Common myeloid progenitor, CD34-positive (primary cell): ENCODE measurements at regions not wholly inside any gene's neighbourhood (a gene's known extent, or its start where the extent isn't known, plus 50 kb on each side); places are given as distances from the start of the nearest gene placed in this dataset.

Source experiments
- CTCF ChIA-PET: fragments of 350-600 bp; sonication (Branson Sonifier 250); formaldehyde crosslinking; loops from one replicate; lab custom pipeline; 2021; ENCODE audit warnings: antibody characterized with exemption; lab: Charles Lee
- POLR2A ChIA-PET: fragments of 350-600 bp; sonication (Branson Sonifier 250); formaldehyde crosslinking; loops from one replicate; lab custom pipeline; 2021; ENCODE audit warnings: antibody characterized with exemption; lab: Charles Lee
- DNase-seq, 3 donors: peaks; one replicate each; pipeline versions ENCODE4 v3.0.0 to v3.0.0-alpha.2; 2013
- H3K27ac ChIP-seq, 2 experiments: 1 replicate in 1 of 2; 2 replicates in 1 of 2; pipeline ENCODE4 v1.7.0; 2013; ENCODE audit warnings: inconsistent platforms in 2 of 2, low read length in 2 of 2, mild to moderate bottlenecking in 2 of 2, low read depth in 1 of 2, moderate library complexity in 1 of 2; ENCODE audit not compliant: severe bottlenecking in 2 of 2, insufficient read depth in 1 of 2, poor library complexity in 1 of 2
- H3K27me3 ChIP-seq, 5 experiments: replicated peaks in 2 of 5; 1 replicate in 3 of 5; 2 replicates in 2 of 5; pipeline versions ENCODE4 v1.6.1 to v1.7.0; 2013; ENCODE audit warnings: low read length in 4 of 5, mild to moderate bottlenecking in 2 of 5, moderate library complexity in 2 of 5, inconsistent platforms in 1 of 5; ENCODE audit not compliant: insufficient read depth in 5 of 5, control insufficient read depth in 4 of 5
- H3K36me3 ChIP-seq, 4 experiments: 1 replicate in 2 of 4; 2 replicates in 2 of 4; pipeline versions ENCODE4 v1.6.1 to v1.7.0; 2013; ENCODE audit warnings: low read length in 3 of 4, control low read depth in 1 of 4, mild to moderate bottlenecking in 1 of 4; ENCODE audit not compliant: control insufficient read depth in 4 of 4, insufficient read depth in 4 of 4
- H3K4me1 ChIP-seq, 4 experiments: 1 replicate in 3 of 4; 2 replicates in 1 of 4; pipeline versions ENCODE4 v1.6.1 to v1.7.1; 2013; ENCODE audit warnings: low read length in 3 of 4, mild to moderate bottlenecking in 3 of 4, control low read depth in 1 of 4, inconsistent platforms in 1 of 4, moderate library complexity in 1 of 4; ENCODE audit not compliant: control insufficient read depth in 4 of 4, insufficient read depth in 4 of 4; ENCODE audit errors: control extremely low read depth in 1 of 4
- H3K4me3 ChIP-seq, 7 experiments: 1 replicate in 4 of 7; 2 replicates in 3 of 7; pipeline versions ENCODE4 v1.5.1 to v1.7.0; 2013; ENCODE audit warnings: mild to moderate bottlenecking in 7 of 7, low read length in 6 of 7, moderate library complexity in 6 of 7, inconsistent platforms in 2 of 7, low read depth in 2 of 7, control low read depth in 1 of 7; ENCODE audit not compliant: insufficient read depth in 4 of 7, control insufficient read depth in 1 of 7; ENCODE audit errors: extremely low read depth in 1 of 7
- H3K9me3 ChIP-seq, 5 experiments: 1 replicate in 4 of 5; 2 replicates in 1 of 5; pipeline versions ENCODE4 v1.6.1 to v1.7.1; 2013; ENCODE audit warnings: low read length in 4 of 5, mild to moderate bottlenecking in 2 of 5, inconsistent platforms in 1 of 5, low read depth in 1 of 5, moderate library complexity in 1 of 5; ENCODE audit not compliant: control insufficient read depth in 4 of 5, insufficient read depth in 2 of 5; ENCODE audit errors: control extremely low read depth in 1 of 5
- WGBS: methylation state at CpG from one replicate; pipeline ENCODE4 v1.1.5; 2013; ENCODE audit not compliant: insufficient coverage; 5-methylcytosine and 5-hydroxymethylcytosine counted together

DNA sequence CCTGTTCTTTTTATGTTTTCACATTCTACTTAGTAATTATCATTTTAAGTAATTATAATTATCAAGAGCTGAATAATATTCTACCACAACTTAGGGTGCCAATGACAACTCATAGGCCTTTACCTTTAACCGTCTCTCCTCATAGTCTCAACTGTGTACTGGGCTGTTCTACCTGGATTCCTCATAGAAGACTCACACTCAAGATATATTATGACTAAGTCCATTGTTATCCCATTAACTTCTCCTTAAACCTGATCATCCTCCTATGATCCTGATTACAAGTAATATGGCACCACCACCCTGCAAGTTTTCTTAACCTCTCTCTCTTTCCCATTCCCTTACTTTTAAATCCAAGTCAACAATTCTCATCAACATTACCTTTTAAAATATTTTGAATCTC, 285.9 kb upstream of the VEPH1 start:
- Histone ChIP-seq H3K27ac (no peak overlapping the region), H3K4me3 (no peak overlapping the region), H3K27me3 (no peaks in the 10 kb centered on the region), H3K36me3 (no peaks in the 10 kb centered on the region), H3K9me3 (no peaks in the 10 kb centered on the region), H3K4me1 (no peaks in the 10 kb centered on the region)
- CTCF ChIA-PET, result no interaction called here
- POLR2A ChIA-PET, result no interaction called here
- WGBS, result 100% methylated on average over 1 of the region's 1 CpG
- DNase-seq, result no peak

DNA sequence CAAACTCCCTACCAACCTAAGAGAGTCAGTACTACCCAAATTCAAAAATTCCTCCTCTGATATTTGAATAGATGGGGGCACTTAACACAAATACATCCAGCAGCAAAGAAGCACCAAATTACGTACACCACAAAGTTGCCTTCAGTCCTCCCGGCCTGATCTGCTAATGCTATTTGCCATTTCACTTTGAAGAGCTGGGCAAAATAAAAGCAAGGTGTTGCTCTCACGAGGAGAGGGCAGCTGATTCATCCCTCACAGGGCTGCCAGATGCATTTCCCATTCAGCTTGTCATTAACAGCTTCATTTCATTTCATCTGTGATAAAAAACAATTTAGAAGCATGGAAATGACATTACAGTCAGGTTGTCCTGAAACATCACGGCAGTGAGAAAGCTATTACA, 283.4 kb upstream of the VEPH1 start:
- no peak for DNase-seq
- H3K9me3 ChIP-seq, result no peaks in the 10 kb centered on the region
- H3K4me1 ChIP-seq, result no peaks in the 10 kb centered on the region
- 92% methylated on average over 3 of the region's 4 CpGs for WGBS
- CTCF ChIA-PET, result no interaction called here
- POLR2A ChIA-PET, result no interaction called here
- H3K36me3 ChIP-seq, result no peaks in the 10 kb centered on the region
- H3K4me3 ChIP-seq, result no peak overlapping the region
- no peaks in the 10 kb centered on the region for H3K27me3 ChIP-seq
- H3K27ac ChIP-seq, result no peak overlapping the region

DNA sequence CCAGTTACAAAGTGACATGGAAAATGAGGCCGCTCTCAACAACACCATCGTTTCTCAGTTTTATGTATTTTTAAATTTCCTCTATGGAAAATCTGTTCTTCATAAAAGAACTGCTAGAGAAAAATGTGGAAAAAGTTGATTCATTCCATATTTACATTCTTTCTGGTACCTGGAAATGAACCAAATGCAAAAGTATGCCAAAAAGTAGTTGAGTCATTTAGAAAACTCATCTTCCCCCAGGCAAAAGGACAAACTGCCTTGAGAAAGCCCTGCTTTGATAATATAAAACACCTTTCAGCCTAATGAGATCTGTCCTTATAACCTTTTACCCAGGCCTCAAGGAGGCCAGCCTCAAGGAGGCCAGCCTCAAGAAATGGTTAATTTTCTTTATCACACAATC, 283.0 kb upstream of the VEPH1 start:
- H3K9me3 ChIP-seq, result no peaks in the 10 kb centered on the region
- no peaks in the 10 kb centered on the region for H3K27me3 ChIP-seq
- no peak overlapping the region for H3K27ac ChIP-seq
- ChIA-PET CTCF (no interaction called here), POLR2A (no interaction called here)
- no peaks in the 10 kb centered on the region for H3K4me1 ChIP-seq
- H3K36me3 ChIP-seq, result no peaks in the 10 kb centered on the region
- no peak for DNase-seq
- no CpG with 5 or more reads among the region's 2 CpGs for whole genome bisulfite sequencing
- H3K4me3 ChIP-seq, result no peak overlapping the region

DNA sequence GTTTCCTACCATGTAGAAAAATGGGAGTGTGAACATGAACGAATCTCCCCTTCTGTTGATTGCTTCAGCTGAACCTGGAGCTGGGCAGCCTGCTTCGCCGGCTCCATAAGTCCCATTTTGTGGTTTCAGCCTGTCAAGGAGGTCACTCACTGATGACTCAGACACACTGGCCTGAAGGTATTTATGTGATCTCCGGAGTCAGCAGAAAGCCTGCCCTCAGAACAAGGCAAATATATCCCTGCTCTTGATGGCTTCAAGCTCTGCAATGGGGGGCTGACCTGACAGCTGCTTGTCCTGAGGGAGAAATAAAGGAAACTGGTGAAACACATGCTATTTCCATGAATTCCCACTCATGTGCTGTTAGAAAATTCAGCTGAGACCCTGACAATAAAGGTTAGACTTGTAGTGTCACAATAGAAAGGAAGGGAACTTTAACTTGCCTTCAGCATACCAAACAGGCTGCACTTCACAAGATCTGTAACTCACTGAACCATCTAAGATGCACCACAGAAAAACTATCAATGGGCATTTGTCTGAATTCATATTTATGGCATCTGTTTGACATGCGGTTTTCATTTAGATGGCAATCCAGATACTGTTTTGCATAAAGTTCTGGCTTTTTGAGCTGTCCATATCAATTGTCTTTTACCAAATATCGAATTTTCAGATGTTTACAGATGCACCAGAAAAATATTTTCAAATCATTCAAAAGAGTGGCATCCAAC, 282.0 kb upstream of the VEPH1 start:
- Histone ChIP-seq H3K4me1 (no peaks in the 10 kb centered on the region), H3K36me3 (no peaks in the 10 kb centered on the region), H3K9me3 (no peaks in the 10 kb centered on the region), H3K4me3 (no peak overlapping the region), H3K27ac (no peak overlapping the region), H3K27me3 (no peaks in the 10 kb centered on the region)
- WGBS, result 84% methylated on average over 5 of the region's 6 CpGs
- ChIA-PET POLR2A (no interaction called here), CTCF (interaction anchor here (0.9 kb wide), 1 partner anchor 75 kb away, joined by 3 read pairs; no protein-coding TSS in a partner anchor)
- DNase-seq, result no peak

DNA sequence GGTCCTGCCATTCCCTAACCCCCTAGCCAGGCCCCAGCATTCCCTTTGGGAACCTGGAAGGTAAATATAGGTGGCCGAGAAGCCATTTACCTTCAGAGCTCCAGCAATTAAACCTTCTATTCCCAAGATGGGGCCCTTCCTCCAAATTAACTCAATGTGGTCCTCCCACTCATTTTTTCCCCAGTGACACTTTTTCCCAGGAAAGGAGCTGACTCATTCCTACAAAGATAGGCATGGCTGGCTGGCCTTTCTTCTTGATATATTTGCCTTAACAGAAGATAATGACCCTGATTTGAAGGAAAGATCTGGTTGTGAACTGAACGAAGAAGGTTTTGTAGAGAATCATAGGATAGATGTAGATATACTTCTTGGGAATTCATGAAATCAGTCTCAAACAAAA, 279.0 kb upstream of the VEPH1 start:
- Histone ChIP-seq H3K4me3 (no peak overlapping the region), H3K4me1 (no peaks in the 10 kb centered on the region), H3K27ac (no peak overlapping the region), H3K36me3 (no peaks in the 10 kb centered on the region), H3K9me3 (no peaks in the 10 kb centered on the region), H3K27me3 (no peaks in the 10 kb centered on the region)
- ChIA-PET POLR2A (no interaction called here), CTCF (no interaction called here)
- 88% methylated on average over 1 of the region's 2 CpGs for WGBS
- DNase-seq, result no peak

DNA sequence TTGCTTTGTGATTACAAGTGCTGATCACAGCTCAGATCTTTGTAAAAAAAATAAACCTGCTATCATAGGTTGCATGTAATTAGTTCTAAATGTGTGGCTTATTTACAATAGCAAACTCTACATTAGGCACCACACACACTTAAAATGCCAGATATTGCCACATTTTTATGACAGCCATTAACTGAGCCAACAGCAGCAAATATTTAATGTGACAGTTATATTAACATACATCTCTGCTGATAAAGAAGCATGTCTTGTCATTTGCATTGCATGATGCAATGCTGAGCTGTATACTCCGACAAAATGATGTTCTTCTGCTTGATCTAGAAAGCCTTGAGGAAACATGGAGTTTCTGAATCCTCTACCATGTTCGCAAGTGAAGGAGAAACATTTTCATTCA, 273.6 kb upstream of the VEPH1 start:
- Histone ChIP-seq H3K27me3 (no peaks in the 10 kb centered on the region), H3K27ac (no peak overlapping the region), H3K36me3 (no peaks in the 10 kb centered on the region), H3K4me1 (no peaks in the 10 kb centered on the region), H3K4me3 (no peak overlapping the region), H3K9me3 (no peaks in the 10 kb centered on the region)
- ChIA-PET POLR2A (no interaction called here), CTCF (no interaction called here)
- no peak for DNase-seq
- 100% methylated on average over 1 of the region's 2 CpGs for WGBS

DNA sequence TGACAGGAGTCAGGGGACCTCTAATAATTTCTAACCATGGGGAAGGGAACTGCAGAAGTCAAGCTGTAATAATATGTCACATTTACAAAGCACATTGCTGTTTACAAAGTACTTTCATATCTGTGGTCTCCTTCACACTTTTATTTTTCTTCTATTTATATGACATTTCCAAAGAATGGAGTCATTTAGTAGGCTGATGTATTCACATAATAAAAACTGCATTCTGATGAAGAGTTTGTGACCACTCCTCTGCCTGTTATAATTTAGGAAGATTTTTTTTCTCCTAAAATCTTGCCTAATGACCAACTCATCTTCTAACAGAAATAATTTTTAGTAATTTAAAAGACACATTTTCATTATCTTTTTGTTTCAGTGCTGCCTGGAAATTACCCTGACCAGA, 272.2 kb upstream of the VEPH1 start:
- no peak for DNase-seq
- no peak overlapping the region for H3K4me3 ChIP-seq
- no peaks in the 10 kb centered on the region for H3K9me3 ChIP-seq
- H3K27ac ChIP-seq, result no peak overlapping the region
- no peaks in the 10 kb centered on the region for H3K4me1 ChIP-seq
- ChIA-PET POLR2A (no interaction called here), CTCF (no interaction called here)
- no peaks in the 10 kb centered on the region for H3K36me3 ChIP-seq
- H3K27me3 ChIP-seq, result no peaks in the 10 kb centered on the region
